Endothelial cell (in vitro differentiated cells): ENCODE measurements at regions not wholly inside any gene's neighbourhood (a gene's known extent, or its start where the extent isn't known, plus 50 kb on each side); places are given as distances from the start of the nearest gene placed in this dataset.

Experiments used
- DNase-seq: peaks from one replicate; pipeline ENCODE4 v3.0.0; 2021; ENCODE audit warnings: low spot score
- H3K27ac Mint-ChIP-seq: one replicate; pipeline ENCODE4 v1.8.0; 2021; ENCODE audit warnings: mixed read lengths, inconsistent platforms; ENCODE audit not compliant: unreplicated experiment
- H3K27me3 Mint-ChIP-seq: one replicate; pipeline ENCODE4 v1.8.0; 2021; ENCODE audit warnings: mild to moderate bottlenecking, moderate library complexity, mixed read lengths, inconsistent platforms; ENCODE audit not compliant: unreplicated experiment
- H3K36me3 Mint-ChIP-seq: one replicate; pipeline ENCODE4 v1.8.0; 2021; ENCODE audit warnings: mild to moderate bottlenecking, low read depth, mixed read lengths, inconsistent platforms; ENCODE audit not compliant: unreplicated experiment
- H3K4me1 Mint-ChIP-seq: one replicate; pipeline ENCODE4 v1.8.0; 2021; ENCODE audit warnings: mild to moderate bottlenecking, mixed read lengths, inconsistent platforms; ENCODE audit not compliant: unreplicated experiment
- H3K4me3 Mint-ChIP-seq: one replicate; pipeline ENCODE4 v1.8.0; 2021; ENCODE audit warnings: mild to moderate bottlenecking, mixed read lengths, inconsistent platforms; ENCODE audit not compliant: unreplicated experiment
- H3K9me3 Mint-ChIP-seq: one replicate; pipeline ENCODE4 v1.8.0; 2021; ENCODE audit warnings: mixed read lengths, inconsistent platforms; ENCODE audit not compliant: unreplicated experiment
- TF ChIP-seq, protein P1 (sequence below): fragments of 200-600 bp; sonication (generic); IDR thresholded peaks from one replicate; pipeline ENCODE4 v1.5.0; 2021; ENCODE audit warnings: antibody characterized with exemption; ENCODE audit not compliant: unreplicated experiment

DNA sequence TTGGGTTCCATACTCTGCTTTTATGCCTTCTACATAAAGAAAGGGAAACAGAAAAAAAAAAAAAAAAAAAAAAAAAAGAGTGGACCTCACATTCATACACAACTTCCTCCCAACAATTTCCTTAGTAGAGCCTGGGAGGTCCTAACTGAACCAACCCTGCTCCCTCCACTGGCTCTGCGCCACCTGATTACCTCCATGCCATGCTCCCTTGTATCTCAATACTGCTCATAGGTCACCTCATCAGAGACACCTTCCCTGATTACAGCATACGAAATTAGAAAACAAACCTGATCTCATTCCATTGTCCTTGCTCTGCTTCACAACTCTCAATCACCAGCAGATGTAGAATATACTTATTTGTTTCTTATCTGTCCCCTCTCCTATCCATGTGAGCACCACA lies 134.2 kb upstream of the EYA4 start:
- Mint-ChIP-seq H3K4me3 (no peak overlapping the region), H3K27me3 (no peaks in the 10 kb centered on the region), H3K4me1 (no peaks in the 10 kb centered on the region), H3K27ac (no peak overlapping the region), H3K9me3 (no peaks in the 10 kb centered on the region), H3K36me3 (no peaks in the 10 kb centered on the region)
- TF ChIP-seq, protein P1, sequence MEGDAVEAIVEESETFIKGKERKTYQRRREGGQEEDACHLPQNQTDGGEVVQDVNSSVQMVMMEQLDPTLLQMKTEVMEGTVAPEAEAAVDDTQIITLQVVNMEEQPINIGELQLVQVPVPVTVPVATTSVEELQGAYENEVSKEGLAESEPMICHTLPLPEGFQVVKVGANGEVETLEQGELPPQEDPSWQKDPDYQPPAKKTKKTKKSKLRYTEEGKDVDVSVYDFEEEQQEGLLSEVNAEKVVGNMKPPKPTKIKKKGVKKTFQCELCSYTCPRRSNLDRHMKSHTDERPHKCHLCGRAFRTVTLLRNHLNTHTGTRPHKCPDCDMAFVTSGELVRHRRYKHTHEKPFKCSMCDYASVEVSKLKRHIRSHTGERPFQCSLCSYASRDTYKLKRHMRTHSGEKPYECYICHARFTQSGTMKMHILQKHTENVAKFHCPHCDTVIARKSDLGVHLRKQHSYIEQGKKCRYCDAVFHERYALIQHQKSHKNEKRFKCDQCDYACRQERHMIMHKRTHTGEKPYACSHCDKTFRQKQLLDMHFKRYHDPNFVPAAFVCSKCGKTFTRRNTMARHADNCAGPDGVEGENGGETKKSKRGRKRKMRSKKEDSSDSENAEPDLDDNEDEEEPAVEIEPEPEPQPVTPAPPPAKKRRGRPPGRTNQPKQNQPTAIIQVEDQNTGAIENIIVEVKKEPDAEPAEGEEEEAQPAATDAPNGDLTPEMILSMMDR, result no peak
- DNase-seq, result no peak

DNA sequence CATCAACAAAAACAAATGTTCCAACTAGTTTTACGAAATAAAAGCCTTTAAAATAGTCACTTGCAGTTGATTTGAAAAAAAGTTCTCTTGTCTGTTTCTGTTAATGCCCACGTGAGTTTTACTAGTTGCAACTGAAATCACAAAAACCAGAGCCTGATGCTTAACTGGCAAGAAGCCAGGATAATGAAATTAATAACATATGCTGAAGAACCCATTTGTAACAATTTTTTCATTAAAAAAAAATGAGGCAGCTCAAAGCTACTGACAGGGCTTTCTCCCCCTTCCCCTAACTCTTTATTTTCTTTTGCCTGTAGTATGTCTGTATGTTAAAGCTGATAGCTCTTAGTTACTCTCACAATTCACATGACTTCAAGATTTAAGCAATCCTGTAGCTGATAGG lies 132.7 kb upstream of the EYA4 start:
- no peak overlapping the region for H3K27ac Mint-ChIP-seq

DNA sequence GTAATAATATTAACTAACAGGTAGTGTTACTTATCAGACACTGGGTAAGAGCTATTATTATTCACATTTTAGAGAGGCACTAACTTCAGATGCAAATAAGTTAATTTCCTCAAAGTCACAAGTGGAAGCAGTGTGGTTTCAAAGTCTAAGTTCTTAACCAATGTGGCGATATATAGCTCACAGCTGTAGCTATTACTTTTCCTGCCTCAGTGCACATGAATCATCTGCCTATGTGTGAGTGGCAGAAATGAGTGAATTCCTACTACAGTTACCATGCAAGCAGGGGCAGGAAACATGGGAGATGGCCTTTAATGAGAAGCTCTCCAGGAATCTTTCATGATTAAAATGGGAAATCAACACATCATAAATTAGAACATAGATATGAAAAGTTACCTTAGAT lies 126.2 kb upstream of the EYA4 start:
- Mint-ChIP-seq H3K36me3 (no peaks in the 10 kb centered on the region), H3K27me3 (peaks cover 1% of the 10 kb centered on the region), H3K27ac (no peak overlapping the region), H3K4me3 (no peak overlapping the region), H3K9me3 (no peaks in the 10 kb centered on the region), H3K4me1 (no peaks in the 10 kb centered on the region)
- no peak for DNase-seq
- TF ChIP-seq, protein P1, result no peak

More for the DNA sequence above, 132.7 kb upstream of the EYA4 start:
- no peaks in the 10 kb centered on the region for H3K4me1 Mint-ChIP-seq
- no peaks in the 10 kb centered on the region for H3K9me3 Mint-ChIP-seq
- no peaks in the 10 kb centered on the region for H3K36me3 Mint-ChIP-seq
- no peak for DNase-seq
- TF ChIP-seq, protein P1, result no peak
- no peak overlapping the region for H3K4me3 Mint-ChIP-seq
- H3K27me3 Mint-ChIP-seq, result no peaks in the 10 kb centered on the region

DNA sequence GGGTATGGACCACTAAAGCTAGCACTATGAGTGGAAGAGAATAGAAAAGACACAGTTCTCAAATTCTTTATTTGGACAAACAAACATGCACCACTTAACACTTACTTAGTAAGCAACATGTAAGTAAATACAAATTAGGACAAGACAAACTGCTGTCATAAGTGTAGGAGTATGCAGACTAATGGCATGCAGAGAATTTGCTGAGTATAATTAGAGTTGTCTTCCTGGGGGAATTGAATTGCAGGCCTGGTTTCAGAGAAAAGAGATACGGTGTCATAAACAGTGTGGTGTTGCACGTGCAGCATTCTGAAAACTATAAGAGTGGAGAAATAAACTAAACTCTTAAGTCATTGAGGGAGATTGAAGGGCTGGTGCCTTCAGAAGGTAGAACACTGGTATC lies 125.2 kb upstream of the EYA4 start:
- H3K4me3 Mint-ChIP-seq, result no peak overlapping the region
- no peaks in the 10 kb centered on the region for H3K4me1 Mint-ChIP-seq
- no peak overlapping the region for H3K27ac Mint-ChIP-seq
- TF ChIP-seq, protein P1, result no peak
- no peaks in the 10 kb centered on the region for H3K9me3 Mint-ChIP-seq
- no peaks in the 10 kb centered on the region for H3K36me3 Mint-ChIP-seq
- peaks cover 1% of the 10 kb centered on the region for H3K27me3 Mint-ChIP-seq
- DNase-seq, result no peak

DNA sequence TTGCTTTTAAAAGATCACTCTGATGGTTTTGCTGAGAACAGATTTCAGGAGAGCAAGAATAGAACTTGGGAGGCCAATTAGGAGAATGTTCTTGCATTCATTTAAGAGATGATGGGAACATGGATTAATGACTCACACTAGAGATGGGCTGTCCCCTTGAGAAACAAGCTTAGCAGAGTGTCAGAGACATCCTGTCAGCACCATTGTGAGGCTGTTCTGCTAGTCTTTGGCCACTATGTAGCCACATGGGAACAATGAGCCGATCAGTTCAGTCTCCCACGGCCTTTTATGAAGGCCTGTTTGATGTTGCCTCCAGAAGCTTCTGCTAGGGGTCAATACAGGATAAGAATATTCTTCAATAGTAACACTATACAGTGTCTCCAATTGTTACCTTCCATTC lies 113.0 kb upstream of the EYA4 start:
- Mint-ChIP-seq H3K36me3 (no peaks in the 10 kb centered on the region), H3K27me3 (no peaks in the 10 kb centered on the region), H3K9me3 (no peaks in the 10 kb centered on the region), H3K4me3 (no peak overlapping the region), H3K4me1 (no peaks in the 10 kb centered on the region), H3K27ac (no peak overlapping the region)
- DNase-seq, result no peak
- TF ChIP-seq, protein P1, result no peak
